Endothelial cell of umbilical vein (primary cell): ENCODE measurements at regions not wholly inside any gene's neighbourhood (a gene's known extent, or its start where the extent isn't known, plus 50 kb on each side); places are given as distances from the start of the nearest gene placed in this dataset.

ENCODE experiments used
- BruUV-seq: library from RNA; stranded (reverse); fragments of 400-500 nt; replicated peaks from 2 replicates; lab custom pipeline; 2021; lab: Mats Ljungman, UMichigan
- CTCF ChIA-PET: fragments of 300-600, 350-600 bp; sonication (Branson Sonifier 250); formaldehyde crosslinking; loops from one replicate; lab custom pipeline; 2021; ENCODE audit warnings: antibody characterized with exemption, inconsistent platforms; lab: Charles Lee
- POLR2A ChIA-PET: fragments of 300-600, 350-600 bp; sonication (Branson Sonifier 250); formaldehyde crosslinking; loops from one replicate; lab custom pipeline; 2021; ENCODE audit warnings: antibody characterized with exemption, inconsistent platforms; lab: Charles Lee
- DNase-seq: peaks from one replicate; pipeline ENCODE4 v3.0.0-alpha.2; 2011; ENCODE audit warnings: low read depth, low spot score
- FAIRE-seq: peaks from 2 replicates; lab custom pipeline; 2011; peaks lifted over from hg19 to GRCh38; lab: Jason Lieb, UNC
- H2AFZ ChIP-seq: 2 replicates; pipeline ENCODE4 v1.6.0; 2012; ENCODE audit warnings: low read depth, low read length, control low read depth, inconsistent platforms
- H3K27ac ChIP-seq: 2 replicates; pipeline ENCODE4 v1.5.1; 2011; ENCODE audit warnings: low read depth, mild to moderate bottlenecking, control low read depth, low read length, moderate library complexity; ENCODE audit not compliant: insufficient read depth
- H3K27me3 ChIP-seq, 2 experiments: 2 replicates each; pipeline versions ENCODE4 v1.6.0 to v1.6.1; 2011; ENCODE audit warnings: low read length in 2 of 2, mixed read lengths in 1 of 2; ENCODE audit not compliant: control insufficient read depth in 2 of 2, insufficient read depth in 2 of 2
- H3K36me3 ChIP-seq, 2 experiments: 2 replicates in 1 of 2; 3 replicates in 1 of 2; pipeline ENCODE4 v1.5.1; 2011; ENCODE audit warnings: low read length in 2 of 2, mild to moderate bottlenecking in 1 of 2, moderate library complexity in 1 of 2; ENCODE audit not compliant: control insufficient read depth in 2 of 2, insufficient read depth in 2 of 2; ENCODE audit errors: extremely low read depth in 1 of 2
- H3K4me1 ChIP-seq: 3 replicates; pipeline ENCODE4 v1.5.1; 2011; ENCODE audit warnings: mild to moderate bottlenecking, low read length; ENCODE audit not compliant: control insufficient read depth, insufficient read depth; ENCODE audit errors: extremely low read depth
- H3K4me2 ChIP-seq: 2 replicates; pipeline ENCODE4 v1.6.1; 2011; ENCODE audit warnings: low read length, control low read depth, mixed read lengths; ENCODE audit not compliant: insufficient read depth
- H3K4me3 ChIP-seq, 3 experiments: fragments of 200-600 bp in 1 of 3; sonication (generic), shearing (Covaris generic) in 1 of 3; replicated peaks in 1 of 3; 2 replicates each; pipeline ENCODE4 v1.5.1; 2011 to 2016; ENCODE audit warnings: control low read depth in 3 of 3, low read length in 3 of 3, mild to moderate bottlenecking in 2 of 3, inconsistent platforms in 1 of 3, low read depth in 1 of 3, moderate library complexity in 1 of 3; ENCODE audit not compliant: insufficient read depth in 1 of 3
- H3K79me2 ChIP-seq: 2 replicates; pipeline ENCODE4 v1.6.0; 2012; ENCODE audit warnings: low read length, inconsistent platforms; ENCODE audit not compliant: control insufficient read depth, insufficient read depth
- H3K9ac ChIP-seq: replicated peaks from 2 replicates; pipeline ENCODE3; 2011; ENCODE audit warnings: low read length, control low read depth; ENCODE audit not compliant: insufficient read depth; ENCODE audit errors: extremely low read depth
- H3K9me1 ChIP-seq: replicated peaks from 3 replicates; pipeline ENCODE4 v1.6.0; 2011; ENCODE audit warnings: mild to moderate bottlenecking, low read length; ENCODE audit not compliant: control insufficient read depth, insufficient read depth; ENCODE audit errors: extremely low read depth
- H3K9me3 ChIP-seq: replicated peaks from 2 replicates; pipeline ENCODE4 v1.5.1; 2012; ENCODE audit warnings: low read length, inconsistent platforms; ENCODE audit not compliant: control insufficient read depth, insufficient read depth
- H4K20me1 ChIP-seq: replicated peaks from 2 replicates; pipeline ENCODE3; 2011; ENCODE audit warnings: mild to moderate bottlenecking, low read length; ENCODE audit not compliant: control insufficient read depth, insufficient read depth; ENCODE audit errors: extremely low read depth
- CTCF ChIP-seq, 2 donors: IDR thresholded peaks; 1 replicate in 1 of 2; 2 replicates in 1 of 2; pipeline ENCODE4 v1.5.1; 2011; ENCODE audit warnings: low read length in 2 of 2, mild to moderate bottlenecking in 2 of 2, moderate library complexity in 2 of 2, control low read depth in 1 of 2, inconsistent platforms in 1 of 2, low read depth in 1 of 2; ENCODE audit not compliant: insufficient read depth in 1 of 2; ENCODE audit errors: extremely low read depth in 1 of 2
- EZH2 ChIP-seq: IDR thresholded peaks from 2 replicates; pipeline ENCODE4 v1.6.1; 2012; ENCODE audit warnings: borderline replicate concordance, low read depth, mild to moderate bottlenecking, moderate library complexity, low read length, inconsistent platforms; ENCODE audit not compliant: severe bottlenecking
- FOS ChIP-seq: IDR thresholded peaks from 2 replicates; pipeline ENCODE4 v1.6.1; 2011; ENCODE audit warnings: mild to moderate bottlenecking, low read length, moderate library complexity, borderline replicate concordance; ENCODE audit not compliant: insufficient read depth
- GATA2 ChIP-seq: IDR thresholded peaks from 2 replicates; pipeline ENCODE4 v1.7.0; 2011; ENCODE audit warnings: low read depth, mild to moderate bottlenecking, moderate library complexity, mixed read lengths, low read length; ENCODE audit not compliant: insufficient read length, insufficient read depth
- JUN ChIP-seq: IDR thresholded peaks from 2 replicates; pipeline ENCODE4 v1.6.1; 2011; ENCODE audit warnings: borderline replicate concordance, low read depth; ENCODE audit not compliant: insufficient read length, insufficient read depth
- MAX ChIP-seq: IDR thresholded peaks from 2 replicates; pipeline ENCODE4 v1.6.1; 2011; ENCODE audit not compliant: insufficient read depth, insufficient read length
- MYC ChIP-seq: IDR thresholded peaks from one replicate; pipeline ENCODE4 v1.6.1; 2011; ENCODE audit warnings: mild to moderate bottlenecking, low read depth, low read length
- POLR2A ChIP-seq: IDR thresholded peaks from 2 replicates; pipeline ENCODE4 v1.6.1; 2012; ENCODE audit warnings: low read depth, mild to moderate bottlenecking, control low read depth, low read length
- POLR2AphosphoS5 ChIP-seq: IDR thresholded peaks from 2 replicates; pipeline ENCODE4 v1.6.1; 2012; ENCODE audit warnings: low read depth, mild to moderate bottlenecking, control low read depth, low read length, moderate library complexity; ENCODE audit not compliant: insufficient read depth
- dilution Hi-C: fragments of 300-500 bp; cut with MboI; formaldehyde crosslinking; loops from one replicate; pipeline ENCODE4 v1.15.0; 2019; ENCODE audit warnings: low sequenced_read_pairs; ENCODE audit not compliant: extremely low pct_ligation_motif_present
- intact Hi-C: fragments of 100-400 bp; cut with micrococcal nuclease; formaldehyde crosslinking; loops from one replicate; pipeline ENCODE4 v1.10.0; 2022

- dilution Hi-C loops: no loop called here
- no TSS peak for BruUV-seq
- no peaks in the 10 kb centered on the region for H3K36me3 ChIP-seq
- H4K20me1 ChIP-seq: no peaks in the 10 kb centered on the region
- no peak overlapping the region for H3K27ac ChIP-seq
- no peaks in the 10 kb centered on the region for H3K9me3 ChIP-seq
- no peaks in the 10 kb centered on the region for H3K4me1 ChIP-seq
- no peaks in the 10 kb centered on the region for H3K79me2 ChIP-seq
- POLR2A ChIA-PET: no interaction called here
- no peak overlapping the region for H3K9ac ChIP-seq
- intact Hi-C loops: no loop called here
- H3K27me3 ChIP-seq: no peaks in the 10 kb centered on the region
- no peak for DNase-seq
- no peak for TF ChIP-seq MYC
- no peak for TF ChIP-seq CTCF (IDR thresholded peaks at IDR 0.05; ENCODE audit: extremely low read depth in 1 of 2, insufficient read depth in 1 of 2, low read depth in 1 of 2, low read length in 2 of 2)
- no peak for TF ChIP-seq POLR2A
- TF ChIP-seq FOS: no peak
- TF ChIP-seq MAX: no peak
- H3K9me1 ChIP-seq: no peaks in the 10 kb centered on the region
- no peak overlapping the region for H2AFZ ChIP-seq
- H3K4me3 ChIP-seq: no peak overlapping the region
- FAIRE-seq: no peak
- no peak overlapping the region for H3K4me2 ChIP-seq
- CTCF ChIA-PET: no interaction called here
Observed at GRCh38 chrX:124842205-124842604, 477.5 kb upstream of the TEX13C start.

GRCh38 chrX:124860736-124861135 lies 458.9 kb upstream of the TEX13C start:
- TF ChIP-seq FOS (no peak), MYC (no peak), JUN (no peak), POLR2A (no peak), CTCF (IDR thresholded peaks at IDR 0.05; ENCODE audit: extremely low read depth in 1 of 2, insufficient read depth in 1 of 2, low read depth in 1 of 2, low read length in 2 of 2) (no peak), MAX (no peak), POLR2AphosphoS5 (no peak), GATA2 (no peak), EZH2 (no peak)
- no peak for FAIRE-seq
- Histone ChIP-seq H3K4me1 (no peaks in the 10 kb centered on the region), H3K9me1 (no peaks in the 10 kb centered on the region), H3K9me3 (no peaks in the 10 kb centered on the region), H3K36me3 (no peaks in the 10 kb centered on the region), H3K9ac (no peak overlapping the region), H3K4me3 (no peak overlapping the region), H3K27ac (no peak overlapping the region), H3K79me2 (no peaks in the 10 kb centered on the region), H2AFZ (no peak overlapping the region), H3K27me3 (no peaks in the 10 kb centered on the region), H4K20me1 (no peaks in the 10 kb centered on the region), H3K4me2 (no peak overlapping the region)
- no peak for DNase-seq
- CTCF ChIA-PET: no interaction called here
- dilution Hi-C loops: no loop called here
- POLR2A ChIA-PET: no interaction called here
- BruUV-seq: no TSS peak
- intact Hi-C loops: no loop called here
